ENCODE measurements at regions not wholly inside any gene's neighbourhood (a gene's known extent, or its start where the extent isn't known, plus 50 kb on each side); places are given as distances from the start of the nearest gene placed in this dataset.

GRCh38 chr14:42307239-42307825 lies 700.7 kb downstream of the LRFN5 start:
- intact Hi-C loops (cut with micrococcal nuclease; ENCODE audit: unreplicated experiment) (no loop called here), in situ Hi-C loops (cut with HindIII; ENCODE audit: low pct_unique_long_range_greater_than_20kb, low sequenced_read_pairs) (no loop called here)
- H3K4me1 ChIP-seq (ENCODE audit: control insufficient read depth, insufficient read depth, low read length): no peaks in the 10 kb centered on the region
- TF ChIP-seq SIN3A (IDR thresholded peaks at IDR 0.05; ENCODE audit: borderline replicate concordance, insufficient read depth, low read depth, low read length) (no peak), TCF7L2 (IDR thresholded peaks at IDR 0.05; ENCODE audit: low read depth, low read length) (no peak), REST (IDR thresholded peaks at IDR 0.05; ENCODE audit: insufficient read depth in 1 of 2, low read depth in 2 of 2, low read length in 1 of 2) (no peak), POLR2AphosphoS5 (IDR thresholded peaks at IDR 0.05; ENCODE audit: low read depth, low read length) (no peak)
- TF ChIP-seq, protein P1, sequence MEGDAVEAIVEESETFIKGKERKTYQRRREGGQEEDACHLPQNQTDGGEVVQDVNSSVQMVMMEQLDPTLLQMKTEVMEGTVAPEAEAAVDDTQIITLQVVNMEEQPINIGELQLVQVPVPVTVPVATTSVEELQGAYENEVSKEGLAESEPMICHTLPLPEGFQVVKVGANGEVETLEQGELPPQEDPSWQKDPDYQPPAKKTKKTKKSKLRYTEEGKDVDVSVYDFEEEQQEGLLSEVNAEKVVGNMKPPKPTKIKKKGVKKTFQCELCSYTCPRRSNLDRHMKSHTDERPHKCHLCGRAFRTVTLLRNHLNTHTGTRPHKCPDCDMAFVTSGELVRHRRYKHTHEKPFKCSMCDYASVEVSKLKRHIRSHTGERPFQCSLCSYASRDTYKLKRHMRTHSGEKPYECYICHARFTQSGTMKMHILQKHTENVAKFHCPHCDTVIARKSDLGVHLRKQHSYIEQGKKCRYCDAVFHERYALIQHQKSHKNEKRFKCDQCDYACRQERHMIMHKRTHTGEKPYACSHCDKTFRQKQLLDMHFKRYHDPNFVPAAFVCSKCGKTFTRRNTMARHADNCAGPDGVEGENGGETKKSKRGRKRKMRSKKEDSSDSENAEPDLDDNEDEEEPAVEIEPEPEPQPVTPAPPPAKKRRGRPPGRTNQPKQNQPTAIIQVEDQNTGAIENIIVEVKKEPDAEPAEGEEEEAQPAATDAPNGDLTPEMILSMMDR (IDR thresholded peaks at IDR 0.05): no peak
- BruUV-seq (replicated peaks): no TSS peak
- DNase-seq (ENCODE audit: low read depth, low spot score): no peak
- no peaks in the 10 kb centered on the region for H3K27me3 ChIP-seq (ENCODE audit: control insufficient read depth, insufficient read depth, low read length)
- ATAC-seq: no peak
- CTCF ChIA-PET: no interaction called here
- H3K27ac ChIP-seq (ENCODE audit: low read length): no peak overlapping the region
- H3K36me3 ChIP-seq (ENCODE audit: control insufficient read depth, insufficient read depth, low read length): no peaks in the 10 kb centered on the region
- H3K4me3 ChIP-seq (ENCODE audit: low read depth in 2 of 2, low read length in 2 of 2): no peak overlapping the region
- POLR2A ChIA-PET: no interaction called here
- H3K9me3 ChIP-seq (ENCODE audit: control insufficient read depth, insufficient read depth, low read depth, low read length): no peaks in the 10 kb centered on the region

DNA sequence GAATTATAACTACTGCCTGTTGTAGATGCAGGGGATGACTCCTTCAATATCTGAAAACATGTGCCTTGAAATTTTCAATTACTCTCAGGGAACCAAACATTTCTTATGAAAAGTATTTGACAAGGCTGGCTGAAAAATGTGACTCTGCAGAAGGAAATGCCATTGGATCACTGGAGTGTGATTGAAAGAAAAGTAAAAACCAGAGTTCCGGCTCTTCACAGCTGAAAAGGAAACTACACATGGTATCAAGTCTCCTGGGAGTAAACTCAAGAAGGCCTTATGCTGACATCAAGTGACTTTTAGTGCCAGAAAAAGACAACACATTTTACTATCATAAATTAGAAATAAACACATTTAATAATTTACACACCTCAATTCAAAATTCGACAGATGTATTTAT lies 693.0 kb downstream of the LRFN5 start:
- H3K4me1 ChIP-seq (ENCODE audit: control insufficient read depth, insufficient read depth, low read length): no peaks in the 10 kb centered on the region
- no peak overlapping the region for H3K27ac ChIP-seq (ENCODE audit: low read length)
- no peak overlapping the region for H3K4me3 ChIP-seq (ENCODE audit: low read depth in 2 of 2, low read length in 2 of 2)
- no TSS peak for BruUV-seq (replicated peaks)
- in situ Hi-C loops (cut with HindIII; ENCODE audit: low pct_unique_long_range_greater_than_20kb, low sequenced_read_pairs): no loop called here
- no peak for ATAC-seq
- no peaks in the 10 kb centered on the region for H3K36me3 ChIP-seq (ENCODE audit: control insufficient read depth, insufficient read depth, low read length)
- POLR2A ChIA-PET: no interaction called here
- no peaks in the 10 kb centered on the region for H3K27me3 ChIP-seq (ENCODE audit: control insufficient read depth, insufficient read depth, low read length)
- CTCF ChIA-PET: no interaction called here
- H3K9me3 ChIP-seq (ENCODE audit: control insufficient read depth, insufficient read depth, low read depth, low read length): no peaks in the 10 kb centered on the region
- no peak for TF ChIP-seq SIN3A (IDR thresholded peaks at IDR 0.05; ENCODE audit: borderline replicate concordance, insufficient read depth, low read depth, low read length)
- TF ChIP-seq, protein P1 (IDR thresholded peaks at IDR 0.05): no peak
- no peak for TF ChIP-seq REST (IDR thresholded peaks at IDR 0.05; ENCODE audit: insufficient read depth in 1 of 2, low read depth in 2 of 2, low read length in 1 of 2)
- no peak for DNase-seq (ENCODE audit: low read depth, low spot score)
- intact Hi-C loops (cut with micrococcal nuclease; ENCODE audit: unreplicated experiment): no loop called here

Measured in Panc1 (cell line).